Sigmoid colon (tissue), 4 donors: ENCODE measurements at regions not wholly inside any gene's neighbourhood (a gene's known extent, or its start where the extent isn't known, plus 50 kb on each side); places are given as distances from the start of the nearest gene placed in this dataset.

ENCODE experiments used
- POLR2A ChIP-seq, 2 donors: fragments of 450-650 bp; IDR thresholded peaks; one replicate each; pipeline ENCODE4 v1.6.1; 2016; ENCODE audit warnings: antibody characterized with exemption in 2 of 2, mild to moderate bottlenecking in 2 of 2, moderate library complexity in 2 of 2
- POLR2AphosphoS5 ChIP-seq, 4 donors: sonication (generic); formaldehyde crosslinking; IDR thresholded peaks; one replicate each; pipeline ENCODE4 v1.6.1; 2017; ENCODE audit warnings: antibody characterized with exemption in 4 of 4
- TF ChIP-seq, protein P1 (sequence below), 4 experiments: fragments of 450-650 bp in 3 of 4; fragments of 200-600 bp in 1 of 4; IDR thresholded peaks; one replicate each; pipeline ENCODE4 v1.5.1; 2016 to 2019; ENCODE audit warnings: antibody characterized with exemption in 4 of 4, mild to moderate bottlenecking in 3 of 4, moderate library complexity in 2 of 4

- TF ChIP-seq, protein P1, sequence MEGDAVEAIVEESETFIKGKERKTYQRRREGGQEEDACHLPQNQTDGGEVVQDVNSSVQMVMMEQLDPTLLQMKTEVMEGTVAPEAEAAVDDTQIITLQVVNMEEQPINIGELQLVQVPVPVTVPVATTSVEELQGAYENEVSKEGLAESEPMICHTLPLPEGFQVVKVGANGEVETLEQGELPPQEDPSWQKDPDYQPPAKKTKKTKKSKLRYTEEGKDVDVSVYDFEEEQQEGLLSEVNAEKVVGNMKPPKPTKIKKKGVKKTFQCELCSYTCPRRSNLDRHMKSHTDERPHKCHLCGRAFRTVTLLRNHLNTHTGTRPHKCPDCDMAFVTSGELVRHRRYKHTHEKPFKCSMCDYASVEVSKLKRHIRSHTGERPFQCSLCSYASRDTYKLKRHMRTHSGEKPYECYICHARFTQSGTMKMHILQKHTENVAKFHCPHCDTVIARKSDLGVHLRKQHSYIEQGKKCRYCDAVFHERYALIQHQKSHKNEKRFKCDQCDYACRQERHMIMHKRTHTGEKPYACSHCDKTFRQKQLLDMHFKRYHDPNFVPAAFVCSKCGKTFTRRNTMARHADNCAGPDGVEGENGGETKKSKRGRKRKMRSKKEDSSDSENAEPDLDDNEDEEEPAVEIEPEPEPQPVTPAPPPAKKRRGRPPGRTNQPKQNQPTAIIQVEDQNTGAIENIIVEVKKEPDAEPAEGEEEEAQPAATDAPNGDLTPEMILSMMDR (IDR thresholded peaks at IDR 0.05): no peak
- TF ChIP-seq POLR2AphosphoS5 (IDR thresholded peaks at IDR 0.05) (no peak), POLR2A (IDR thresholded peaks at IDR 0.05) (no peak)
These were observed 128.5 kb downstream of the ZNF675 start for GRCh38 chr19:23558541-23558940.
